Thymus (tissue), 11 donors: ENCODE measurements at regions not wholly inside any gene's neighbourhood (a gene's known extent, or its start where the extent isn't known, plus 50 kb on each side); places are given as distances from the start of the nearest gene placed in this dataset.
"Not testable (repeated sequence)": the region's sequence is repeated elsewhere in the genome, so short reads cannot be mapped to it uniquely, and the experiment has no call there.

ENCODE experiments used
- DNase-seq, 9 donors: peaks; one replicate each; pipeline ENCODE4 v3.0.0-alpha.2; 2013; ENCODE audit warnings: low spot score in 9 of 9, low read depth in 6 of 9, missing footprints in 1 of 9
- H3K27ac ChIP-seq, 2 donors: one replicate each; pipeline ENCODE4 v1.5.1; 2013; ENCODE audit warnings: control low read depth in 1 of 2, low read depth in 1 of 2, low read length in 1 of 2, mild to moderate bottlenecking in 1 of 2, moderate library complexity in 1 of 2
- H3K27me3 ChIP-seq, 2 donors: one replicate each; pipeline ENCODE4 v1.5.1; 2013; ENCODE audit warnings: low read length in 1 of 2; ENCODE audit not compliant: control insufficient read depth in 2 of 2, insufficient read depth in 1 of 2
- H3K36me3 ChIP-seq, 2 donors: one replicate each; pipeline ENCODE4 v1.5.1; 2013; ENCODE audit warnings: low read length in 1 of 2, mild to moderate bottlenecking in 1 of 2, moderate library complexity in 1 of 2; ENCODE audit not compliant: control insufficient read depth in 2 of 2, insufficient read depth in 2 of 2
- H3K4me1 ChIP-seq, 2 donors: one replicate each; pipeline ENCODE4 v1.5.1; 2013; ENCODE audit warnings: low read length in 2 of 2; ENCODE audit not compliant: control insufficient read depth in 2 of 2, insufficient read depth in 2 of 2
- H3K4me3 ChIP-seq, 2 donors: one replicate each; pipeline ENCODE4 v1.5.1; 2013; ENCODE audit warnings: low read length in 2 of 2, control low read depth in 1 of 2, mild to moderate bottlenecking in 1 of 2
- H3K9me3 ChIP-seq, 2 donors: one replicate each; pipeline ENCODE4 v1.5.1; 2013; ENCODE audit warnings: low read length in 1 of 2, mild to moderate bottlenecking in 1 of 2; ENCODE audit not compliant: control insufficient read depth in 2 of 2, insufficient read depth in 1 of 2
- WGBS: extraction: QIAGEN DNeasy Blood & Tissue Kit; methylation state at CpG from one replicate; pipeline ENCODE4 v1.1.7; 2013; 5-methylcytosine and 5-hydroxymethylcytosine counted together
- donor health status: healthy.

- WGBS: 95% methylated on average over 27 of the region's 27 CpGs
- peaks cover 17 to 81% of the 10 kb centered on the region in 2 donors for H3K27me3 ChIP-seq
- no peak for DNase-seq
- H3K36me3 ChIP-seq: no peaks in the 10 kb centered on the region
- H3K27ac ChIP-seq: no peak overlapping the region
- H3K9me3 ChIP-seq: no peaks in the 10 kb centered on the region
- no peak overlapping the region for H3K4me3 ChIP-seq
- H3K4me1 ChIP-seq: peaks cover 0 to 8% of the 10 kb centered on the region in 2 donors
Observed at GRCh38 chr5:1655496-1656270, 131.9 kb upstream of the LPCAT1 start.

- H3K27ac ChIP-seq: no peak overlapping the region
- H3K36me3 ChIP-seq: no peaks in the 10 kb centered on the region
- H3K9me3 ChIP-seq: no peaks in the 10 kb centered on the region
- 82% methylated on average over 13 of the region's 13 CpGs for WGBS
- peaks cover 0 to 8% of the 10 kb centered on the region in 2 donors for H3K4me1 ChIP-seq
- peaks cover 17 to 76% of the 10 kb centered on the region in 2 donors for H3K27me3 ChIP-seq
- no peak for DNase-seq
- H3K4me3 ChIP-seq: no peak overlapping the region
Observed at GRCh38 chr5:1654786-1655495, 131.2 kb upstream of the LPCAT1 start.

GRCh38 chr5:1653698-1654651 lies 130.2 kb upstream of the LPCAT1 start:
- H3K27ac ChIP-seq, H3K36me3 ChIP-seq, H3K4me3 ChIP-seq, H3K4me1 ChIP-seq, H3K9me3 ChIP-seq, DNase-seq: not testable (repeated sequence)
- H3K27me3 ChIP-seq: peaks cover 15 to 66% of the 10 kb centered on the region in 2 donors
- WGBS: 16% methylated on average over 47 of the region's 60 CpGs

- Histone ChIP-seq H3K4me1 (peaks cover 0 to 8% of the 10 kb centered on the region in 2 donors), H3K9me3 (no peaks in the 10 kb centered on the region), H3K27me3 (peaks cover 10 to 62% of the 10 kb centered on the region in 2 donors), H3K27ac (no peak overlapping the region), H3K36me3 (no peaks in the 10 kb centered on the region), H3K4me3 (no peak overlapping the region)
- WGBS: 18% methylated on average over 35 of the region's 35 CpGs
- DNase-seq: peak in 3 of 9 donors; percentile 48 to 59 (median 55)
Observed at GRCh38 chr5:1652873-1653697, 129.3 kb upstream of the LPCAT1 start.

GRCh38 chr5:1651971-1652872 lies 128.5 kb upstream of the LPCAT1 start:
- WGBS: 78% methylated on average over 13 of the region's 13 CpGs
- H3K36me3 ChIP-seq: no peaks in the 10 kb centered on the region
- no peaks in the 10 kb centered on the region for H3K9me3 ChIP-seq
- no peak overlapping the region for H3K4me3 ChIP-seq
- H3K4me1 ChIP-seq: peaks cover 0 to 8% of the 10 kb centered on the region in 2 donors
- peaks cover 8 to 59% of the 10 kb centered on the region in 2 donors for H3K27me3 ChIP-seq
- no peak for DNase-seq
- no peak overlapping the region for H3K27ac ChIP-seq

GRCh38 chr5:1651250-1651649 lies 127.5 kb upstream of the LPCAT1 start:
- no peak overlapping the region for H3K27ac ChIP-seq
- H3K36me3 ChIP-seq: no peaks in the 10 kb centered on the region
- no peaks in the 10 kb centered on the region for H3K9me3 ChIP-seq
- no peak for DNase-seq
- H3K27me3 ChIP-seq: peaks cover 8 to 50% of the 10 kb centered on the region in 2 donors
- peaks cover 0 to 8% of the 10 kb centered on the region in 2 donors for H3K4me1 ChIP-seq
- 89% methylated on average over 6 of the region's 6 CpGs for whole genome bisulfite sequencing
- H3K4me3 ChIP-seq: no peak overlapping the region

- WGBS: 92% methylated on average over 4 of the region's 4 CpGs
- peaks cover 13 to 43% of the 10 kb centered on the region in 2 donors for H3K27me3 ChIP-seq
Observed at GRCh38 chr5:1649554-1649953, 125.8 kb upstream of the LPCAT1 start.

More at GRCh38 chr5:1649554-1649953, 125.8 kb upstream of the LPCAT1 start:
- Histone ChIP-seq H3K36me3 (no peaks in the 10 kb centered on the region), H3K9me3 (no peaks in the 10 kb centered on the region), H3K4me1 (peaks cover 4 to 15% of the 10 kb centered on the region in 2 donors), H3K4me3 (no peak overlapping the region), H3K27ac (no peak overlapping the region)
- no peak for DNase-seq
